ENCODE measurements at regions not wholly inside any gene's neighbourhood (a gene's known extent, or its start where the extent isn't known, plus 50 kb on each side); places are given as distances from the start of the nearest gene placed in this dataset.
"Not testable (repeated sequence)": the region's sequence is repeated elsewhere in the genome, so short reads cannot be mapped to it uniquely, and the experiment has no call there.

DNA sequence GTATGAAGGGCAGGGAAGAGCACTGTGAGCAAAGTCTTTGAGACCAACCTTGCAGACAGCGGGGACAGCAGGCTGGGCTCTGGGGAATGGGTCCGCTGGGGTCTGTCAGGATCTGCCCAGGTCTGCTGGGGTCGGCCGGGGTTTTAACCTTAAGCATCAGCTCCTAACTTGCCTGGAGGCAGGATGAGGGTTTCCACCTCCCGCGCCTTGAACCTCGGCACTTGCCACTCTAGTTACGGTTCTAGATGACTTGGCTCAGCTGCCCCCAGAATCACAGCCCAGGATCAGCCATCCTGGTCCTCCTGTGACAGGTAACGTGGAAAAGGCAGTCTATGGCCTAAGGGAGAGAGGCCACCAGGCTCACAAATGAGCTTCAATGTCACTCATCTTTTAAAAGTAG is 50.4 kb upstream of the CACUL1 start:
- FAIRE-seq (no peak), DNase-seq (ENCODE audit: low spot score) (no peak)

DNA sequence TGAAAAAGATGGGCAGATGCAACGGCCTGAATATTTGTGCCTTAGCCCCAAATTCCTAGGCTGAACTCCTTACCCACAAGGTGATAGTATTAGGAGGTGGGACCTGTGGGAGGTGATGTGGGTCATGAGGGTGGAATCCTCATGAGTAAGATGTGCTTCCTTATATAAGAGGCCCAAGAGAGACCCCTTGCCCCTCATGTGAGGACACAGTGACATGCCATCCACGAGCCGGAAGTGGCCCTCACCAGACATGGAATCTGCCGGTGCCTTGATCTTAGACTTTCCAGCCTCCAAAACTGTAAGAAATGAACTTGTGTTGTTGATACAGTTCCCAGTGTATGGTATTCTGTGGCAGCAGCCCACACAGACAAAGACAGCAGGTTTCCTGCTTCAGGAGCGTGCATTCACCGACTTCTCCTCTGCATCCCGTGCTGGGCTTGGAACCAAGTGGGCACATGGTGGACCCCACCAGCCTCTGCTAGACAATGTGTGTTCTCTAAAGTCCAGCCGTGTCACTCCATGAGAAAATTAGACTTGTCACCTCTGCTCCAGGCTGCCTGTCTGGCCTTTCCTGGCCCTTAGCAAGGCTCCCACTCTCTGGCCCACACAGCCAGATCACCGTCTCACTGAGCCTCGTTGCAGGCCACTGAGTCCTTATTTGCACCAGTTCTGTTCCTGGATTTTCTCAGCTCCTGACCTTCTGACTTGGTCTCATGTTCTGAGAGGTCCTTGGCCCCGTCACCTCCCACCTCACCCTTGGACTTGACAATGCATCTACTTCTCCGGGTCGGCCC is 52.9 kb upstream of the CACUL1 start:
- FAIRE-seq (no peak), DNase-seq (ENCODE audit: low spot score) (no peak)

DNA sequence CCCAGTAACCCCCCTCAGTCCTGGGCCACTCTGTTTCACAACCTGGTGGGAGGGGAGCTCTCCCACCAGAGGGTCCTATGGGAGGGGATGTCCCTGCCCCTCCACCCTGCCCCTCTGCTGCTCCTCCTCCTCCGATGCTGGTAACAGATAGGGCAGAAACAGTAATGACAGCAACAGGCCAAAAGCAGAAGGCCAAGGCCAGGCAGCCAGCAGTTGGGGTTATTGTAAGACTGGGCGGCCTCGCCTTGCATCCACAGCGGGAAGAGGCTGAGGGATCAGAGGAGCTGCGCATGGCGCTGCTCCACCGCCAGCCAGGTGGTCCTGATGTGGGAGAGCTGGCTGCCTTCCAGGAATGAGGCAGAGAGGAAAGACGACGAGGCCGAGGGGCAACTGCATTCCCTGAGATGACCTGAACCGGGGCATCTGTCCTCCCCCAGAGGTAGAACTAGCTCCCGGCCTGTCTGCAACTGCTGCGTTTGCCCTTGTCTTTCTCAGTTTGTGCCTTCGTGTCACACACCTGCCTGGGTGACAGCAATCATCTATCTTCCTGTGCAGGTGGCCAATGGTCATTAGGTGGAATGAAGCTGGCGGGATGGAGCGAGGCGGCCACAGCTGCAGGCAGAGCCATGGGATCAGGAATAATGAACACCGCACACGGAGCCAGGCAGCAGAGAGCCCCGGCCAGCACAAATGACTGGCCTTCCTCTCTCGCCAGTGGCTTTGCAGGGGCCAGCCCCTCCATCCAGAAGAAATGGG is 54.0 kb upstream of the CACUL1 start:
- no peak for FAIRE-seq
- no peak for DNase-seq (ENCODE audit: low spot score)

DNA sequence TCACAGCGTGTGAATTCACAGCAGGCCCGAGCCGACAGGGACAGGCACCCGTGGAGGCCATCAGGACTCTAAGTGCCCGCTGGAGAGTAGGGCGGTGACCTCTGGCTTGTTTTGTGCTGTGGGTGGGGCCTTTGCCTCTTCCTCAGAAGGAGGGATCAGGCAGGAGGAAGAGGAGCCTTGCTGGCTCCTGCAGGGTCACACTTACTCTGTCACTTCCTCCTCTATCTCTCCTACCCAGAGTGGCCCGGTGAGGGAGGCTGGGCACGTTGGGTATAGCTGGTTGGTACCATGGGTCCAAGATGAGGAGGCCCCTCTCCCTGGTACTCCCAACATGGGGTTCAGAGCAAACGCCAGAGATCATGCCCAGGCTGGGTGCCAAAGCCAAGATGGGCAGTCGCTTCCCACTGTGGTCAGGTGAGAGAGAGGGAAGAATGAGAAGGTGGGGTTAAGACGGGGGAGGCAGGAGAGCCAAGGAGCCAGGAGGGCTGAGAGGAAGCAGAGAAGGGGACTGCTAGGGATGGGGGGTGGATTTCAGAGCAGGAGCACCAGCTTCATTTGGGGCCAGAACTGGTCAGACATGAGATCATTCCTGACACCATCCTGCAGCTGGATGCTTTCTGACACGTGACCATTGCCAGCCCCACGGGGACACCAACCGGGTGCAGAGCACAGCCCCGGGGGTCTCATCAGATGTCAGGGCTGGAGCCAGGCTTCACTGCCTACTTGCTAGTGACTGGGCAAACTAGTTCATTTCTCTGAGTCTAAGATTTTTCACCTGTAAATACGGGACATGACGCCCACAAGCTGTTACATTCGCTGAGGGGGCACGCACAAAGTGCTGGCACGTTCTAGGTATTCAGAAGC is 54.8 kb upstream of the CACUL1 start:
- DNase-seq (ENCODE audit: low spot score), result no peak

DNA sequence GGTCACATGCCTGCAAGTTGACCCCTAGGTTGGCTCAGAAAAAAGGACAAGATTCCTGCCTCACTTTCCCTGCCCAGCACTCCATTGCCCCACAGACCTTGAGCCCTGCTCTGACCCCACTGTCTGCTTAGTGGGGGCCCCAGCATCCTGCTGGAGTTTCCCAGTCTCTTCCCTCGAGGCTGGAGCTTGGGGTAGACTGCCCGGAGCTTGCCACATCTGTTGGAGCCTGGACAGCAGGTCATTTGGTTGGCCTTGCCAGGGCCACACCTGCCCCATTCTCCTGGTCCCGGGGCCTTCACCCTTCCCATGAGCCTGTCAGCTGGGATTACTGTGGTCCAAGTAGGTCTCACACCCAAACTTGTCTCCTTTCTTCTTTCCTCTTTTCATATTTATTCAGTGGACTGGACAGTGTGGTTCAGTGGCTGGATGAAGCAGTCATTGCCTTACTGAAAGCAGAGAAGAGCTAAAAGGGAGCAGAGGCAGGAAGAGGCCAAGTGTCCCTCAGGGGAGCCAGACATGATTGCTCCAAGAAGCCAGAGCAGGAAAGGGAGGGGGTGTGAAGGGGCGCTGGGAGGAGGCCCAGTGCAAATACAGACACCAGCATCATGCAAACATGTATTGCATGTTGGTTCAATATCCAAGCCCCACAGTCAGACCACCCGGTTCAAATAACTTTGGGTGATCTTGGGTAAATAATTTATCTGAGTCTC is 56.2 kb upstream of the CACUL1 start:
- FAIRE-seq (no peak), DNase-seq (ENCODE audit: low spot score) (no peak)

More for the DNA sequence above, 54.8 kb upstream of the CACUL1 start:
- no peak for FAIRE-seq

DNA sequence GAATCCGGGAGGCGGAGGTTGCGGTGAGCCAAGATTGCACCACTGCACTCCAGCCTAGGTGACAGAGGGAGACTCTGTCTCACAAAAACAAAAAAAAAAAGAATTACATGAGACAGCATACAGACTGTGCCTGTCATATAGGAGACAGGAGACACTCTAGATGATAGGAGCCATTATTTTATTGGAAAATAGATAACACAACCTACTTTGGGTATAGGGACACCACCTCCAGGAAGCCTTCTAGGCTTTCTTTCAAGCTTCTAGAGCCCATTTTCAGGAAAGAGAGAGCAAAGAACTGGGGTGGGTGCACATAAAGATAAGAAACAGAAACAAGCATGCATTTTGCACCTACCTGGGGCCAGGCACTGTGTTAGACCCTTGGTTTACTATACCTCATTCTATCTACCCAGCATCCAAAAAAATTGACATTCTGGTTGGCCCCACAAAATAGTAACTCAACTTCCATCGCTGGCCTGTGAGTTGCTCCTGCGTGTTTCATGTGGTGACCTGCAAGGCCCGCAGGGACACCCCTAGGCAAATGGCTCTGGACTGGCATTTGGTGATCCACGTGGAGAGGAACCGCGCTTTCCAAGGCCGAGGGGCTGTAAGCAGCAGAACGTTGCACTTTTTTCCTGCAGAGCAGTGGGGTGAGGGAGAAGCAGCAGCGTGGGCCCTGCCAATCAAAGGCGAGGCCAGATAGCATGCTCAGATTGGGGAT is 57.1 kb upstream of the CACUL1 start:
- no peak for DNase-seq (ENCODE audit: low spot score)
- no peak for FAIRE-seq

DNA sequence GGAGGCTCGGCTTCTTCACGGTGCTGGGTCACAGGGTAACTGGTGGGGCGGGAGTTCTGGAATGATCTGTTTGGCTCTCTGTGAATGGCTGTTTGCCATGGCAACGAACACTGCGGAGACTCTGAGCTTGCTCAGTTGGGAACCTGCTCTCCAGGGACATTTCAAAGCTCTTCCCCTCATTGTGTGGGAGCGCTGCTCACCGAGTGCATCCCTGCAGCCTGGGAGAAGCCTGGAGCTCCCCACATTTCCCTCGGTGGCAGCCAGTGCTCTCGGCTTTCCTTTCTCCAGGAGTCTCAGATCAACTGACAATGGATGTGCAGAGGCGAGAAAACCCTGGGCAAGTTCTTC is 57.6 kb upstream of the CACUL1 start:
- no peak for FAIRE-seq

DNA sequence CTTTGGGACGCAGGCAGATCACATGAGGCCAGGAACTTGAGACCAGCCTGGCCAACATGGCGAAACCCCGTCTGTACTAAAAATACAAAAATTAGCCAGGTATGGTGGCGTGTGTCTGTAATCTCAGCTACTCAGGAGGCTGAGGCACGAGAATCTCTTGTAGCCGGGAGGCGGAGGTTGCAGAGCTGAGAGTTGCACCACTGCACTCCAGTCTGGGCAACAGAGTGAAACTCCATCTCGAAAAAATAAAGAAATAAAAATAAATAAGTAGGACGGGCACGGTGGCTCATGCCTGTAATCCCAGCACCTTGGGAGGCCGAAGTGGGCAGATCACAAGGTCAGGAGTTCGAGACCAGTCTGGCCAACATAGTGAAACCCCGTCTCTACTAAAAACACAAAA is 58.2 kb upstream of the CACUL1 start:
- not testable (repeated sequence) for DNase-seq (ENCODE audit: low spot score); FAIRE-seq

More for the DNA sequence above, 57.6 kb upstream of the CACUL1 start:
- DNase-seq (ENCODE audit: low spot score), result no peak

DNA sequence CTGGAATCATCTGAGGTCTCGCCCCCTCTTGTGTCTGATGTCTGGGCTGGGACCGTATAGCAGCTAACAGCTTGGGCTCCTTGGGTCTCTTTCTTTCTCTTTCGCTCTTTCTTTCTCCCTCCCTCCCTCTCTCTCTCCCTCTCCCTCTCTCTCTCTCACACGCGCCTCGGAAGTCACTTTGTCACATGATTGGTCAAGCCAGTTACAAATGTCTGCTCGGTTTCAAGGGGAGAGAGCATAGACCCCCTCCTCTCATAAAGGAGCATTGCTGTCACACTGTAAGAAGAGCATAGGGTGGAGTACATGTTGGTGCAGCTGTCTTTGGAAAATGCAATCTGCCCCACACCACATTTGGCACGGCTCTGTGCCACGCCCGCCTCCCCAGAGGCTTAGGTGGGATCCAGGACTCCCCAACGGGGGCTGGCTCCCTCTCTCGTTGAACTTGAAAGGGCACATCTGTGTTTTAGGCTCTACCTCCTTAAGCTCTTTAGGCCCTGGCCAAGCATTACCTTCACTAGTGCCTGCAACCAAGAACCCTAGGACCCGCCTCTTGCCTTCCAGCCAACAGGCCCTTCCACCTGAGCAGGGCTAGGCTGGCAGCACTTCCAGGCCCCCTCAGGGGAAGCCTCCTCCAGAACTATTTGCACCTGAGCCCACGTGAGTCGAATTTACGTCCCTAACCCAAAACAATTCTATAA is 61.9 kb upstream of the CACUL1 start:
- DNase-seq (ENCODE audit: low spot score), result no peak
- no peak for FAIRE-seq

DNA sequence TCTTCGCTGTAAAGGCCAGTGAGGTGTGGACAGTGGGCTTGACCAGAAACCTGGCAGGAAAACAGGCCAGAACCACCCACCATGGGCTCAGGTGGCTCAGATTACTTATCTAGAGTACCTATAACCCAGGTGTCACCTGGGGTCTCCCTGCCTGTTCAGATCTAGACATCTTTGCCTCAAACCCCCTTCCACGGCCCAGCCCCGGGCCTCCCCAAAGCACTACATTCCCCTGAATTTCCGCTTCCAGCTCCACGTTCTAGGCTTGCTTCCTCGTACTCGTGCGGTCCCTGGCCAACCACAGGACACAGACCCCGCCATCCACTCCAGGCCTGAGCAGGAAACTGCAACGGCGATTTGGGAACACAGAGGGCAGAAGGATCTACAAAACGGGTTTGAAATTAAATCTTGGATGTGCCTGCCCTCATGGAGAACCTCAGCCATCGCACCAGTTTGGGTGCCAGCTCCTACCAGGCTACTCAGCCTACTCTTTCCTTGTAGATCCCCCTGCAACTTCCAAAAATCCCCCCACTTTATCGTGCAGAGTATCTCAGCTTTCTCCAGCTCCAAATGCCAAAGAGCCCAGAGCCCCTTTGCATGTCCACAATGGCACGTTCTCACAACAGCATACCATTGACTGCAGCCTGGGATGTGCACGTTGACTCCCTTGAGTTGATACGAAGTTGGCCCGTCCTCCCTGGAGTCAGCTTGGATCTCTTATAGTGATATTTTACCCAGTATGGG is 62.7 kb upstream of the CACUL1 start:
- FAIRE-seq (no peak), DNase-seq (ENCODE audit: low spot score) (no peak)

DNA sequence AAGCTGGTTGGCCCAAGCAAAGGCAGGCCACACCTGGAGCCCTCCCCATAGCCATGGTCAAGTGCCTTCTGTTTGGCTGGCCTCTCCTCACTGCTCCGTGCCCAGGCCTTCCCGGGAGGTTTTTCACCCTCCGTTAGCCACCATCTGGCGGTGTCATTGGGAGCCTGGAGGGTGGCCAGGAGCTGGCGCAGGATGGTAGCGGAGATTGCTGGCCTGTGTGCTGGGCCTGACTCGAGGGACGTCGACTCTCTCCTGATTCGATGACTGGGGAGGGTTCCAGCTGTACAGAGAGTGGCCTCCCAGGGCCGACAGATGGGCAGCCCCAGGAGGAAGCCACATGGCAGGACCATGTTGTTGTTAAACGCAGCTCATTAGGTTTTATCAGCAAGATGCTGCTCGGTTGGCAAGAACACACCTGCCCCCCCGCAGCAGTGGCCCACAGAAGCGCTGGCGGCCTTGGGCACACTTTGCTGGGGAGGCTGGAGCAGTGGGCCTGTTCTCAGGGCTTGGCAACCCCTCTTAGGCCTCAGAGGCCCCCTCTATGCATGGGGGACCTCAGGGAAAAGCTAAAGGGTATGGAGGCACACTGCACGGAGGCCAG is 64.0 kb upstream of the CACUL1 start:
- no peak for FAIRE-seq
- no peak for DNase-seq (ENCODE audit: low spot score)

DNA sequence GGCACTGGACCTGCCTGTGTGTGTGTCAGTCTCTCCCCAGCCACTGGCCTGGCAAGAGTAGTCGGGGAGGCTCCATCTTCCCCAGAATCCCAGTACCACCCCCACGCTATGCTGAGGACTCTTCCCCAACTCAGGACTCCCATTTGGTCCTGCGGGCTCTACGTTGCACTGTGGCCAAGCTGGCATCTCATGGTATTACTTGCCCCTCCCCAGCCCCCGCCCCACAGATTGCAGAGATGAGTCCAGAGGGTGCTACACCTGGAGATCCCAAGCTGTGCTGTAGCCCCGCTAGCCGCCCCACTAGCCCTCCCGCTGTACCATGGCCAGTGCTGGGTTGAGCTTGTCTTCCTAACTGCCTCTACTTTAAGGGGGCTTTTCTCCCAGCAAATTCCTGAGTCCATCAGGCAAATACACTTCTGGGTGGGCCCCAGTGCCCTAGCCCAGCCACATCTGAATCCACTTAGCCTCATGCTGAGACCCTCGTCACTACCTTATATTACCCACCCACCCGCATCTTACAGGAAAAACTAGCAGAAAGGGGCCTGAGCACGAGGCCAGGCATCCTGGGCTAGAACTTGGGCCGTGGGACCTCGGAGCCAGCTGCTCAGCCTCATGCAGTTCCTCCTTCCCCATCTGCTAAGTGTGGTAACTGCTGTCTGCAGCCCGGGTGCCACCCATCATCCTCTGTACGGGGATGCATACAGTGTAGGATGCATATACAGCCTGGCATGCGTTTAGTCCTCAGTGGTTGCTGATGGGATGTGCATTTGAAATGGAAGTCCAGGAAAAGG is 65.8 kb upstream of the CACUL1 start:
- DNase-seq (ENCODE audit: low spot score) (no peak), FAIRE-seq (no peak)

DNA sequence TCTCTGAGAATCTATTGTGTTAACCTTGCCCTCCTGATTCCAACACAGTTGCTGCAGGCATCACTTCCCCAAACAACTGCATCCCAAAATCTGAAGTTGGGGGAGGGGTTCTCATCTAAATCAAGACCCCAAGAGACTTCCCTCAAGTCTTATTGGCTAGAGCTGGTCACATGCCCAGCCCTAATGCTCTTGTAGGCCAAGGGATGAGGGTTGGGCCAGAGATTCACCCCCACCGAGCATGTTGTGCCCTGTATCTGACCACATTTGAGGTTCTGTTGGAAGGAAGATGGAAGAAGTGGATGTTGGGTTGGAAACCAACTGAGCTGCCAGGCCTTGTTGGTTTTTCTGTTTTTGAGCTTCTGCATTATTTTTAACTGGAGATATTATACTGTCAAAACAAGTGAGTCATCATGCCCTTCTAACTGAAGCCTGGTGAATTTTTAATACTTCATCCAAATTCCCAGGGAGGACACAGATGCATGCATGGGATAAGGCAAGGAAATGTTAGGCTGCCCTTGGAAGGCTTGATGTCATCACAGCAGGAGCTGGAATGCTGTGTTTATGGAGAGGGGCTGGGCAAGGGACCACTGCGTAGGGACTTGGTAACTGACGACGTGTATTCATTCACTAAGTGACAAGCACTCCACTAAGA is 68.6 kb upstream of the CACUL1 start:
- FAIRE-seq (no peak), DNase-seq (ENCODE audit: low spot score) (no peak)

DNA sequence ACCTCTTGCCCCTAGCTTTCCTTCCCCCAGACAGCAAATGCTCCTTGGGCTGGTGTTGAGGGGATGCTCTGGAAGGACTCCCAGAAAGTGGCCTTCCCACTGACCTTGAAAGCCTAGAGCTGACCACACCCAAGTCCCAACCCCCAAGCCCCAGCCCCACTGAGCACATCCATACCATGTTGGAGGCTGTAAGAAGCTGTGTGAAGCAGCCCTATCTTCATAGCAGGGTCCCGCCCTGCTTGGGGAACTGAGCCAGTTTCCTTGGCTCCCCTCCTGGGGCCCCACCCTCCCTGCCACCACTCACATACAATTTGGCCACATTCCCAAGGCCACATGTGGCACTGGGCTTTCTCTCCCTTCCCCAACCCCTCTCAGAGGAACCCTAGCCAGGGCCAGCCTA is 72.3 kb upstream of the CACUL1 start:
- FAIRE-seq (no peak), DNase-seq (ENCODE audit: low spot score) (no peak)

DNA sequence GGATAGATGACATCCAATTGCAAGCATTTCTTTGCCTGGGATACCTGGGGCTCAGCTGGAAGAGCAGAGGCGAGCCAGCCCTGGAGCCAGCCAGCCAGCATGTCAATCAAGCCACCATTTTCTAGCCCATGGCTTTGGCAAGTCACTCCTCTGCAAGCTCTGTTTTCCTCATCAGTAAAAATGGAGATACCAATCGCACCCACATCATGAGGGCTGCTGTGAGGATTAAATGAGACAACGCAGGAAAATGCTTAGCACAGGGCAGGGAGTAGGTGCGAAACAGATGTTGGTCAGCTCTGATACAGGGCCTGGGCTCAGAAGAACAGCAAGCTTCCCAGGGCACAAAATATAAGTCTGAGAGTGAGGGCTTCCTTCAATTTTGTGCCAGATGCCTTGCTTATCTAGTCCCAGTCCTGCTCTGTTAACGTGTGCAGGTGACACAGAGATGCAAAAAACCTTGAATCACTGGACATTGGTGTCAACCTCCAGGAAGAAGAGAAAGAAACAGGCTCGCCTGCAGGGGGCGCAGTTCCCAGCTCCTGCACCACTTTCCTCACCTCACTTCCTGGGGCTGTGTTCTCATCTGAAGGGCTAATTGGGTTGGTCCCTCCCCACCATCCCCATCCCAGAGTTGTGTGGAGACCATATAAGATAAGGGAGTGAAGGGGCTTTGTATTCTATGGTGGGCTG is 72.8 kb upstream of the CACUL1 start:
- DNase-seq (ENCODE audit: low spot score), result no peak

DNA sequence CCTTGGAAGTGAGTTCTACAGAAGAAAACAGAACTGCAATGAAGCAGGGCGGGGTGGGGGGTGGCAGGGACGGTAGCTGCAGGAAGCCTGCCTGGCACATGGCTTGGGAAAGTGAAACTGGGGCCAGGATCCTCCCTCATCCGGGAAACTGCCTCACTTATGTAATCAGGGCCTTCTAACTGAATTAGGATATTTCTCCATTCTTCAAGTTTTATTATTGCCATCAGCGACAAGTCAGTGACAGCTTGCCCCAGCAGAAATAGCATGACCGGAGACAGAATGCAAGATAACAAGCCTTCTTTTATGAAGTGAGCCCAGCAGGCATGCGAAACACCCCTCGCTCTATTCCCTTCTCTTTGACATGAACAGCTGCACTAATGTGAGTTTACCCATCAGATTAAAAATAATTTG is 77.5 kb upstream of the CACUL1 start:
- DNase-seq (ENCODE audit: low spot score), result no peak
- FAIRE-seq, result no peak

More for the DNA sequence above, 72.8 kb upstream of the CACUL1 start:
- FAIRE-seq, result no peak

DNA sequence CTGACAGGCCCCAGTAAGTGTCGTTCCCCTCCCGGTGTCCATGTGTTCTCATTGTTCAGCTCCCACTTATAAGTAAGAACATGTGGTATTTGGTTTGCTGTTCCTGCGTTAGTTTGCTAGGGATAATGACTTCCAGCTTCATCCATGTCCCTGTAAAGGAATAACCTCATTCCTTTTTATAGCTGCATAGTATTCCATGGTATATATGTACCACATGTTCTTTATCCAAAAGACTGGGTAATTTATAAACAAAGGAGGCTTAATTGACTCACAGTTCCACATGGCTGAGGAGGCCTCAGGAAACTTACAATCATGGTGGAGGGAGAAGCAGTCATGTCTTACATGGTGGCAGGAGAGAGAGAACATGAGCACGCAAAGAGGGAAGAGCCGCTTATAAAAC is 79.6 kb upstream of the CACUL1 start:
- not testable (repeated sequence) for FAIRE-seq; DNase-seq (ENCODE audit: low spot score)

All from RCC 7860 (cell line).